ENCODE measurements at regions not wholly inside any gene's neighbourhood (a gene's known extent, or its start where the extent isn't known, plus 50 kb on each side); places are given as distances from the start of the nearest gene placed in this dataset.

GRCh38 chr7:54476609-54477008 is 65.6 kb upstream of the VSTM2A start:
- TF ChIP-seq POLR2A (IDR thresholded peaks at IDR 0.05) (no peak), CTCF (IDR thresholded peaks at IDR 0.05 in 8 of 11, conservative IDR thresholded peaks at IDR 0.05 in 3 of 11) (no peak), POLR2AphosphoS5 (IDR thresholded peaks at IDR 0.05) (no peak)

All from spleen (tissue), 7 donors.